LNCaP clone FGC (cell line): ENCODE measurements at regions not wholly inside any gene's neighbourhood (a gene's known extent, or its start where the extent isn't known, plus 50 kb on each side); places are given as distances from the start of the nearest gene placed in this dataset.

Experiments used
- DNase-seq: peaks from one replicate; pipeline ENCODE4 v3.0.0-alpha.2; 2011; ENCODE audit warnings: low read depth
- H3K4me3 ChIP-seq: 2 replicates; pipeline ENCODE4 v1.5.1; 2011; ENCODE audit warnings: mild to moderate bottlenecking, low read depth, low read length, control low read depth
- CTCF ChIP-seq: IDR thresholded peaks from 2 replicates; pipeline ENCODE4 v1.5.1; 2012; ENCODE audit warnings: mild to moderate bottlenecking; ENCODE audit not compliant: control insufficient read depth, insufficient read depth; ENCODE audit errors: extremely low read depth

GRCh38 chr1:29543586-29543985, 307.3 kb downstream of the PTPRU start:
- no peak for TF ChIP-seq CTCF
- no peak for DNase-seq
- no peak overlapping the region for H3K4me3 ChIP-seq

DNA sequence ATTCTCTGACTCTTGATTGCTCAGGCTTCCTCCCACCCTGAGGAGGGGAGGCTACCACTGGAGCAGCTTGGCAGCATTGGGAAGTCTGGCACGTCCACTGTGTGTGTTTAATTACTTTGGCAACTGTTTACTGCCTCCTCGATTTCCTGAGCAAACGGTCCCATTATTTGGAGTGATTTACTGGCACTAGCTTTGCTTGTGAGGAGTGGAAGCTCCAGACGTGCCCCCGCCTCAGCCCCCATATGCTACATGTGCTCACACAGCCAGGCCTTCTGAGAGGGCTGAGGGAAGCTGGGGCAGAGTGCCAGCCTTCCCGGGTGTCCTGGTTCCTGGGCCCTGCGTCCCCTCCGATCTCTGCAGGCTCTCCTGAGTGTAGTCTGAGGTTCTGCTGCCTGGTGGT, 306.2 kb downstream of the PTPRU start:
- no peak overlapping the region for H3K4me3 ChIP-seq
- TF ChIP-seq CTCF = no peak
- peak; percentile 22 for DNase-seq

DNA sequence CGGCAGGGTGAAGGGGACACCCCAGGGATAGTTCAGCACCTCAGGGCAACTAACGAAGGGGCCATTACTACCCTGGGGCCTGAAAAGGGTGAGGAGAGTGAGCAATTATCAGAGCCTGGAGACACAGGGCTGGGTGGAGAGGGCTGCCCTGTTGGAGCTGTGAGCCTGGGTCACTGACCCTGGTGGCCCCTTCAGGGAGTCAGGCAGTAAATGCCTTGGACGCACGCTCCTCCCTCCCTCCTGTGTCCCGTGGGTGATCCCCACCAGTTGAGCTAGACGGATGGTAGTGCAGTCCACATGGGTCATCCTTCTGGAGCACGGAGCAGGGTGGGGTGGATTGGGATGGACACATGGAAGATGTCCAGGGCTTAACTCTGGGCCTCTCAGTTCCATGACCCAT, 305.3 kb downstream of the PTPRU start:
- no peak overlapping the region for H3K4me3 ChIP-seq
- no peak for TF ChIP-seq CTCF
- no peak for DNase-seq

DNA sequence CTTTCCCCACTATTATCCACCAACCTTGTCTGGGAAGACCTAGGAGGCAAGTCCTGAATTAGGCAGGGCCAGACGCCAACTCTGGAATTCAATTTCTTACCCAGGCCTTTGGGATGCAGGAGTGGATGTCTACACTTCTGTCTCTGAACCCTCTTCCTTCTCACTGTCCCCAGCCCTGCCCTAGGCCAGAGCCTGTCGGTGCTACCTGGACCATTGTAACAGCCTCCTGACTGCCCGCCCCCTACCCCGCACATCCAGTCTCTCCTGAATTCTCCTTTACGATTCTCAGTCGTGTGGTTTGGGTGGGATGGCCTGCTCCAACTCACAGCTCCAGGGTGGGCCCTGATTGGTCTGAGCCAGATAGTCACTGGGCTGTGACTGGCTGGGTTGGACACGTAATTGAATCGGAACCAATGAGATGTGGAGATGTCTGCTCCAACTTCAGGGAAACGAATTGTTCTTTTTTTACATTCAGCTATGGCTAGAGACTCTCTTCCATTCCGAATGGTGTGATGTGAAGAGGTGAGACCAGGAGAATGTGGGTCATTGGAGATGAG, 304.6 kb downstream of the PTPRU start:
- no peak for TF ChIP-seq CTCF
- no peak for DNase-seq
- no peak overlapping the region for H3K4me3 ChIP-seq

GRCh38 chr1:29539971-29540370, 303.6 kb downstream of the PTPRU start:
- DNase-seq = no peak
- no peak overlapping the region for H3K4me3 ChIP-seq
- TF ChIP-seq CTCF = no peak

GRCh38 chr1:29538586-29538985, 302.3 kb downstream of the PTPRU start:
- TF ChIP-seq CTCF = no peak
- DNase-seq = no peak
- no peak overlapping the region for H3K4me3 ChIP-seq

GRCh38 chr1:29532751-29533150, 296.4 kb downstream of the PTPRU start:
- peak; percentile 13 for DNase-seq
- H3K4me3 ChIP-seq = no peak overlapping the region
- no peak for TF ChIP-seq CTCF
